ENCODE measurements at regions not wholly inside any gene's neighbourhood (a gene's known extent, or its start where the extent isn't known, plus 50 kb on each side); places are given as distances from the start of the nearest gene placed in this dataset.

GRCh38 chr9:69984831-69985230 lies 58.8 kb upstream of the MAMDC2 start:
- H3K27me3 Mint-ChIP-seq = peaks cover 2% of the 10 kb centered on the region
- H3K36me3 Mint-ChIP-seq = no peaks in the 10 kb centered on the region
- H3K27ac Mint-ChIP-seq = no peak overlapping the region
- POLR2A ChIA-PET = no interaction called here
- no peak for ATAC-seq (ENCODE audit: low read depth)
- peaks cover 1% of the 10 kb centered on the region for H3K9me3 Mint-ChIP-seq
- no peaks in the 10 kb centered on the region for H3K4me1 Mint-ChIP-seq
- DNase-seq = no peak
- no peak overlapping the region for H3K4me3 Mint-ChIP-seq

GRCh38 chr9:69985971-69986370 lies 57.7 kb upstream of the MAMDC2 start:
- ATAC-seq (ENCODE audit: low read depth) = no peak
- no peak overlapping the region for H3K27ac Mint-ChIP-seq
- no peaks in the 10 kb centered on the region for H3K36me3 Mint-ChIP-seq
- H3K4me1 Mint-ChIP-seq = no peaks in the 10 kb centered on the region
- no peak for DNase-seq
- peaks cover 2% of the 10 kb centered on the region for H3K27me3 Mint-ChIP-seq
- no peaks in the 10 kb centered on the region for H3K9me3 Mint-ChIP-seq
- H3K4me3 Mint-ChIP-seq = no peak overlapping the region
- POLR2A ChIA-PET = no interaction called here

- no peak for DNase-seq
- Mint-ChIP-seq H3K4me1 (no peaks in the 10 kb centered on the region), H3K27me3 (peaks cover 5% of the 10 kb centered on the region), H3K36me3 (no peaks in the 10 kb centered on the region), H3K4me3 (no peak overlapping the region), H3K27ac (no peak overlapping the region), H3K9me3 (no peaks in the 10 kb centered on the region)
- ATAC-seq (ENCODE audit: low read depth) = no peak
- POLR2A ChIA-PET = no interaction called here
These were observed 56.7 kb upstream of the MAMDC2 start for GRCh38 chr9:69986970-69987369.

DNA sequence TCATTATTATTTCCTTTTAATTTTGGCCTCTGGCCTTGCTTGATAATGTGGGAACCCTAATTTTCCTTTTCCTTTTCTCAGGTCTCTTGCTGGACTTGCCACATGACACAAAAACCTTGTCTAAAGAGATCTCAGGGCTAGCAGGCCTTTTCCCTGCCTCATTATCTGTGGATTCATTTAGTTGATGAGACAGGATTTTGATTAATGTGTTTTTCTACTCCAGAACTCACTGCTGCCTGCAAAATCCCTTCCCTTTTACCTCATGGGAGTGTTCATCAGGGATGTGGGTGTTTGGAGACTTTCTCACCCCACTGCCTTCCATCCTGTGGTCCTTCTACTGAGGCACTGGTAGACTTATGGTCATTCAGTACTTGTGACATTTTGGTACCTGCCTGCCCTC lies 56.2 kb upstream of the MAMDC2 start:
- no peak for DNase-seq
- Mint-ChIP-seq H3K27me3 (peaks cover 5% of the 10 kb centered on the region), H3K27ac (no peak overlapping the region), H3K4me3 (no peak overlapping the region), H3K9me3 (no peaks in the 10 kb centered on the region), H3K36me3 (no peaks in the 10 kb centered on the region), H3K4me1 (no peaks in the 10 kb centered on the region)
- no peak for ATAC-seq (ENCODE audit: low read depth)
- POLR2A ChIA-PET = no interaction called here

- POLR2A ChIA-PET = no interaction called here
- ATAC-seq (ENCODE audit: low read depth) (no peak), DNase-seq (no peak)
- Mint-ChIP-seq H3K27me3 (peaks cover 3% of the 10 kb centered on the region), H3K36me3 (no peaks in the 10 kb centered on the region), H3K9me3 (no peaks in the 10 kb centered on the region), H3K27ac (no peak overlapping the region), H3K4me1 (no peaks in the 10 kb centered on the region), H3K4me3 (no peak overlapping the region)
These were observed 50.5 kb upstream of the MAMDC2 start for GRCh38 chr9:69993110-69993509.
